Neural crest cell (in vitro differentiated cells): ENCODE measurements at regions not wholly inside any gene's neighbourhood (a gene's known extent, or its start where the extent isn't known, plus 50 kb on each side); places are given as distances from the start of the nearest gene placed in this dataset.

Experiments used
- DNase-seq: peaks from one replicate; pipeline ENCODE4 v3.0.0; 2021; ENCODE audit warnings: low read depth, mixed read lengths, low spot score
- H3K27ac Mint-ChIP-seq: one replicate; pipeline ENCODE4 v1.8.0; 2021; ENCODE audit warnings: mild to moderate bottlenecking, mixed read lengths; ENCODE audit not compliant: unreplicated experiment
- H3K27me3 Mint-ChIP-seq: 2 replicates; pipeline ENCODE4 v1.8.0; 2021; ENCODE audit warnings: low read depth, mild to moderate bottlenecking, mixed read lengths
- H3K36me3 Mint-ChIP-seq: 2 replicates; pipeline ENCODE4 v1.8.0; 2021; ENCODE audit warnings: low read depth, mild to moderate bottlenecking, mixed read lengths
- H3K4me1 Mint-ChIP-seq: 2 replicates; pipeline ENCODE4 v1.8.0; 2021; ENCODE audit warnings: mixed read lengths
- H3K4me3 Mint-ChIP-seq: one replicate; pipeline ENCODE4 v1.8.0; 2021; ENCODE audit warnings: mild to moderate bottlenecking, mixed read lengths
- H3K9me3 Mint-ChIP-seq: 2 replicates; pipeline ENCODE4 v1.8.0; 2021; ENCODE audit warnings: mixed read lengths
- TF ChIP-seq, protein P1 (sequence below): fragments of 200-600 bp; sonication (generic); conservative IDR thresholded peaks from 2 replicates; pipeline ENCODE4 v1.5.0; 2021; ENCODE audit warnings: antibody characterized with exemption, mild to moderate bottlenecking

DNA sequence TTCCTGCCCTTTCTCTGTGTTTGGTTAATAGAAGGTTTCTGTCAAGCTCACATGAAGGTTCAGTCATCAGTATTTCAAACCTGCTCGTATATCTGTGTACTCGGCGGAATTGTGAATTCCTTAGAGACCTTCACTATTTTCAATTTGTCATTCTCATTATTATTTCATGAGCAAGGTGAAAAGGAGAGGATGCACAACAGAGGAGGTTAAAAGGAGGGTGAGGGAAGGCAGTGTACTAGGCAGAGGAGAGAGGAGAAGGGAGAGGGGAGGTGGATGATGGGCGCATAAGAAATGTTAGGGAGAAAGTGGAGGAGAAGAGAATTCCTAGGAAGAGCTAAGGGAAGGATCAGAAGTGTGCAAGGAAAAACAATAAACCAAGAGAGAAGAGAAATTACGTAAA lies 185.0 kb upstream of the COBL start:
- H3K36me3 Mint-ChIP-seq: no peaks in the 10 kb centered on the region
- no peak overlapping the region for H3K27ac Mint-ChIP-seq
- H3K27me3 Mint-ChIP-seq: no peaks in the 10 kb centered on the region
- TF ChIP-seq, protein P1, sequence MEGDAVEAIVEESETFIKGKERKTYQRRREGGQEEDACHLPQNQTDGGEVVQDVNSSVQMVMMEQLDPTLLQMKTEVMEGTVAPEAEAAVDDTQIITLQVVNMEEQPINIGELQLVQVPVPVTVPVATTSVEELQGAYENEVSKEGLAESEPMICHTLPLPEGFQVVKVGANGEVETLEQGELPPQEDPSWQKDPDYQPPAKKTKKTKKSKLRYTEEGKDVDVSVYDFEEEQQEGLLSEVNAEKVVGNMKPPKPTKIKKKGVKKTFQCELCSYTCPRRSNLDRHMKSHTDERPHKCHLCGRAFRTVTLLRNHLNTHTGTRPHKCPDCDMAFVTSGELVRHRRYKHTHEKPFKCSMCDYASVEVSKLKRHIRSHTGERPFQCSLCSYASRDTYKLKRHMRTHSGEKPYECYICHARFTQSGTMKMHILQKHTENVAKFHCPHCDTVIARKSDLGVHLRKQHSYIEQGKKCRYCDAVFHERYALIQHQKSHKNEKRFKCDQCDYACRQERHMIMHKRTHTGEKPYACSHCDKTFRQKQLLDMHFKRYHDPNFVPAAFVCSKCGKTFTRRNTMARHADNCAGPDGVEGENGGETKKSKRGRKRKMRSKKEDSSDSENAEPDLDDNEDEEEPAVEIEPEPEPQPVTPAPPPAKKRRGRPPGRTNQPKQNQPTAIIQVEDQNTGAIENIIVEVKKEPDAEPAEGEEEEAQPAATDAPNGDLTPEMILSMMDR: no peak
- peaks cover 7% of the 10 kb centered on the region for H3K4me1 Mint-ChIP-seq
- H3K4me3 Mint-ChIP-seq: no peak overlapping the region
- no peak for DNase-seq
- H3K9me3 Mint-ChIP-seq: peaks cover 2% of the 10 kb centered on the region

DNA sequence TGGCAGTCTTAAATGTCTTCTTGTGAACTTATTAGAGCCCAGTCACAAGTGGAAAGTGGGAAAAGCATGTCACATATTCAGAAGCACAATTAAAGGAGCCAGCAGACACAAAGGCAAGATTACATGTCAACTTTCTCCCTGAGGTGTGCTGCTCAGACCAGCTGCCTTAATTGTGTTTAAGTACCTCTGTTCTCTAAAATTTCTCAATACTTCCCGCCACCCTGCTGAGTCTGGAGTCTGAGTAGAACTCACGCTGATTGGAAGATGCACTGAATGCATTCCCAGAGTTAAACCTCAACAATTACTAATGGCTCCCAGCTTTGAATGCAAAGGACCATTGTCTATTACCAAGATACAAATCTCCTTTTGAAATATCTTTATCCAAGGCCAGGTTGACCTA lies 166.4 kb upstream of the COBL start:
- Mint-ChIP-seq H3K36me3 (no peaks in the 10 kb centered on the region), H3K27me3 (peaks cover 4% of the 10 kb centered on the region), H3K27ac (no peak overlapping the region), H3K4me1 (peaks cover 4% of the 10 kb centered on the region), H3K9me3 (peaks cover 6% of the 10 kb centered on the region), H3K4me3 (no peak overlapping the region)
- DNase-seq: no peak
- TF ChIP-seq, protein P1: no peak

DNA sequence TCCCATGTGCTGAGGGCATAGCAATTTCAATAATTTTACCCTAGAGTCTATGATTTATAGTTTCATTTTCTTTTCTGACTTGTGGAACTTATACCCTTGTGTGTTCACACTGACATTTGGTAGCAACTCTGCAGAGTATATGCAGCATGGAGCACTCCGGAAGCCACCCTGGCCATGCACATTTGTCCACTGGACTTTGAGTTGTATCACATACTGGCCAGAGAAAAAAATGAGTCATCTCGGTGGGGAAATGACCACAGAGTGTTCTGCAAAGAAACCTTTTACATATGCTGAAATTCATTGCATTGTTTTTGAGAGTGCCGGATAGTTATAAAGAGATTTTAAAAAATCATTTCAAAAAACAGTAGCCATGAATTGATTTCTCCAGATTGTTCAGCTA lies 164.8 kb upstream of the COBL start:
- Mint-ChIP-seq H3K27me3 (peaks cover 4% of the 10 kb centered on the region), H3K36me3 (no peaks in the 10 kb centered on the region), H3K4me1 (peaks cover 4% of the 10 kb centered on the region), H3K4me3 (no peak overlapping the region), H3K27ac (no peak overlapping the region), H3K9me3 (peaks cover 3% of the 10 kb centered on the region)
- TF ChIP-seq, protein P1: no peak
- no peak for DNase-seq

DNA sequence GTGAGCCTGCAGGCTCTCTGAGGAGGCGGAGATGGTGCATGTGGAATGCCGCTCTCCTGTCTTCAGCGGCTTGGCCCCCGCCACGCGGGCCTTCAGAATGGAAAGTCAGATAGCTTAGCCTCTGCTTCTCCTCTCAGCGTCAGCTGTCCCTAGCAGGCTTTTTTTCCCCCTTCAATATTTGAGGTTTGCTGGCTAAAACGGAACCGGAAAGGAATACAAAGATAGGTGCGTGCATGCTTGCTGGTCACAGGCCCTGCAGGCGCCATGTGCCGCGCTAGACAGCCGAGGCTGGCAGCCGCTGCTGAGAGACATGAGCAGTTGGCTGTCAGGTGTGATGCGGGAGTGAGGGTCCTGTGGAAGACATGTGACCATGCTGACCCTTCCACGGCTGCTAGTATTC lies 161.2 kb upstream of the COBL start:
- Mint-ChIP-seq H3K27ac (no peak overlapping the region), H3K27me3 (peaks cover 4% of the 10 kb centered on the region), H3K9me3 (no peaks in the 10 kb centered on the region), H3K4me3 (no peak overlapping the region), H3K36me3 (no peaks in the 10 kb centered on the region), H3K4me1 (peaks cover 5% of the 10 kb centered on the region)
- TF ChIP-seq, protein P1: no peak
- no peak for DNase-seq

DNA sequence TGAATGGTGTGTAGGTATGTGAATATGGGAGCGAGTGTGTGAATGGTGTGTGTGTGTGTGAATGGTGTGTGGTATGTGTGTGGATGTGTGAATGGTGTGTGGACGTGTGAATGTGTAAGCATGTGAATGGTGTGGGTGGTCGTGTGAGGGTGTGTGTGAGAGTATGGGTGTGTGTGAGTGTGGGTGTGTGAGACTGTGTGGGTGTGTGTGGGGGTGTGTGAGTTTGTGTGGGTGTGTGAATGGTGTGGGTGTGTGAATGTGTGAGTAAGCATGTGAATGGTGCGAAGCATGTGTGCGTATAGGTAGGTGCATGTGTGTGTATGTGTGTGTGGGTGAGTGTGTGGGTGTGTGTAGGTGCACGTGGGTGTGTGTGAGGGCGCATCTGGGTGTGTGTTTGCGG lies 160.7 kb upstream of the COBL start:
- DNase-seq: no peak
- H3K9me3 Mint-ChIP-seq: no peaks in the 10 kb centered on the region
- H3K27ac Mint-ChIP-seq: no peak overlapping the region
- no peak overlapping the region for H3K4me3 Mint-ChIP-seq
- peaks cover 9% of the 10 kb centered on the region for H3K27me3 Mint-ChIP-seq
- TF ChIP-seq, protein P1: no peak
- no peaks in the 10 kb centered on the region for H3K36me3 Mint-ChIP-seq
- peaks cover 5% of the 10 kb centered on the region for H3K4me1 Mint-ChIP-seq

DNA sequence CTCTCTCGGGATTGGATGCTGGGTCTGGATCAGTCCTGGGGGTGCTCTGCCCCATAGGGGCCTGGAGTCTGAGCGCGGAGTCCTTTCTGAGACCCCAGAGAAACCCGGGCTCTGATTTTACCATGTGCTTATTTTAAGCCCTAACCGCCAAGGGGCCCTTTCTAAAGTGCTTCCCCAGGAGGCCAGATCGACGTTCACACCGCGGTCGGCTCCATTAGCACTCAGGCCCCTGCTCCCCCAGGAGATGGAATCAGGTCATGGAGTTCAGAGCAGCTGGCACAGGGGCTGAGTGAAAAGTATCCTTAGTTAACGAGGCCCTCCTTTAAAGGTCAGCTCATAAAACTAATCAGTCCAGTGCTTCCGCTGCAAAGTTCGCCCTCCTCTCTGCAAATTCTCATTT lies 159.4 kb upstream of the COBL start:
- no peaks in the 10 kb centered on the region for H3K9me3 Mint-ChIP-seq
- H3K27me3 Mint-ChIP-seq: peaks cover 21% of the 10 kb centered on the region
- no peak overlapping the region for H3K4me3 Mint-ChIP-seq
- TF ChIP-seq, protein P1: no peak
- no peak overlapping the region for H3K27ac Mint-ChIP-seq
- H3K36me3 Mint-ChIP-seq: no peaks in the 10 kb centered on the region
- peaks cover 15% of the 10 kb centered on the region for H3K4me1 Mint-ChIP-seq
- no peak for DNase-seq
